ENCODE measurements at regions not wholly inside any gene's neighbourhood (a gene's known extent, or its start where the extent isn't known, plus 50 kb on each side); places are given as distances from the start of the nearest gene placed in this dataset.

- Histone ChIP-seq H3K4me1 (ENCODE audit: control insufficient read depth, insufficient read depth, low read length) (no peaks in the 10 kb centered on the region), H3K9me3 (ENCODE audit: control insufficient read depth, insufficient read depth, low read depth, low read length) (no peaks in the 10 kb centered on the region), H3K27ac (ENCODE audit: low read length) (no peak overlapping the region), H3K36me3 (ENCODE audit: control insufficient read depth, insufficient read depth, low read length) (no peaks in the 10 kb centered on the region), H3K4me3 (ENCODE audit: low read depth in 2 of 2, low read length in 2 of 2) (no peak overlapping the region), H3K27me3 (ENCODE audit: control insufficient read depth, insufficient read depth, low read length) (no peaks in the 10 kb centered on the region)
- CTCF ChIA-PET = no interaction called here
- ATAC-seq (no peak), DNase-seq (ENCODE audit: low read depth, low spot score) (no peak)
- no TSS peak for BruUV-seq (replicated peaks)
- in situ Hi-C loops (cut with HindIII; ENCODE audit: low pct_unique_long_range_greater_than_20kb, low sequenced_read_pairs) (no loop called here), intact Hi-C loops (cut with micrococcal nuclease; ENCODE audit: unreplicated experiment) (no loop called here)
- POLR2A ChIA-PET = no interaction called here
- TF ChIP-seq REST (IDR thresholded peaks at IDR 0.05; ENCODE audit: insufficient read depth in 1 of 2, low read depth in 2 of 2, low read length in 1 of 2) (no peak), SIN3A (IDR thresholded peaks at IDR 0.05; ENCODE audit: borderline replicate concordance, insufficient read depth, low read depth, low read length) (no peak), TCF7L2 (IDR thresholded peaks at IDR 0.05; ENCODE audit: low read depth, low read length) (no peak), CTCF (IDR thresholded peaks at IDR 0.05) (no peak), POLR2AphosphoS5 (IDR thresholded peaks at IDR 0.05; ENCODE audit: low read depth, low read length) (no peak)
Measured at GRCh38 chr14:85122690-85123089, 407.3 kb upstream of the FLRT2 start.

GRCh38 chr14:85123755-85124154, 406.2 kb upstream of the FLRT2 start:
- Histone ChIP-seq H3K9me3 (ENCODE audit: control insufficient read depth, insufficient read depth, low read depth, low read length) (no peaks in the 10 kb centered on the region), H3K4me1 (ENCODE audit: control insufficient read depth, insufficient read depth, low read length) (no peaks in the 10 kb centered on the region), H3K4me3 (ENCODE audit: low read depth in 2 of 2, low read length in 2 of 2) (no peak overlapping the region), H3K36me3 (ENCODE audit: control insufficient read depth, insufficient read depth, low read length) (no peaks in the 10 kb centered on the region), H3K27ac (ENCODE audit: low read length) (no peak overlapping the region), H3K27me3 (ENCODE audit: control insufficient read depth, insufficient read depth, low read length) (no peaks in the 10 kb centered on the region)
- POLR2A ChIA-PET = no interaction called here
- BruUV-seq (replicated peaks) = no TSS peak
- CTCF ChIA-PET = no interaction called here
- in situ Hi-C loops (cut with HindIII; ENCODE audit: low pct_unique_long_range_greater_than_20kb, low sequenced_read_pairs) = no loop called here
- DNase-seq (ENCODE audit: low read depth, low spot score) (no peak), ATAC-seq (no peak)
- no peak for TF ChIP-seq SIN3A (IDR thresholded peaks at IDR 0.05; ENCODE audit: borderline replicate concordance, insufficient read depth, low read depth, low read length)
- TF ChIP-seq POLR2AphosphoS5 (IDR thresholded peaks at IDR 0.05; ENCODE audit: low read depth, low read length) = no peak
- TF ChIP-seq REST (IDR thresholded peaks at IDR 0.05; ENCODE audit: insufficient read depth in 1 of 2, low read depth in 2 of 2, low read length in 1 of 2) = no peak
- TF ChIP-seq CTCF (IDR thresholded peaks at IDR 0.05) = no peak
- no peak for TF ChIP-seq TCF7L2 (IDR thresholded peaks at IDR 0.05; ENCODE audit: low read depth, low read length)
- intact Hi-C loops (cut with micrococcal nuclease; ENCODE audit: unreplicated experiment) = no loop called here
